Upper lobe of left lung (tissue), 6 donors: ENCODE measurements at regions not wholly inside any gene's neighbourhood (a gene's known extent, or its start where the extent isn't known, plus 50 kb on each side); places are given as distances from the start of the nearest gene placed in this dataset.

Experiments
- ATAC-seq, 2 donors: fragments of 200-7000 bp; cut with Tn5 transposase; one replicate each; pipeline ENCODE4 v1.9.1; 2022; ENCODE audit warnings: mild to moderate bottlenecking in 2 of 2, moderate library complexity in 2 of 2; ENCODE audit not compliant: low FRiP score in 2 of 2
- DNase-seq, 2 donors: peaks; one replicate each; pipeline ENCODE4 v3.0.0-alpha.2; 2019 to 2020
- H3K27ac ChIP-seq, 4 donors: fragments of 200-600 bp; sonication (generic); one replicate each; pipeline ENCODE4 v1.5.1; 2016 to 2019
- H3K27me3 ChIP-seq, 4 donors: fragments of 200-600 bp; sonication (generic); one replicate each; pipeline ENCODE4 v1.5.1; 2017 to 2019
- H3K36me3 ChIP-seq, 4 donors: fragments of 200-600 bp; sonication (generic); one replicate each; pipeline ENCODE4 v1.5.1; 2016 to 2019
- H3K4me1 ChIP-seq, 4 donors: fragments of 200-600 bp; sonication (generic); one replicate each; pipeline ENCODE4 v1.5.1; 2018 to 2019
- H3K4me3 ChIP-seq, 4 donors: fragments of 200-600 bp; sonication (generic); one replicate each; pipeline ENCODE4 v1.5.1; 2017 to 2019; ENCODE audit warnings: mild to moderate bottlenecking in 2 of 4, moderate library complexity in 1 of 4
- H3K9me3 ChIP-seq, 4 donors: fragments of 200-600 bp; sonication (generic); one replicate each; pipeline ENCODE4 v1.5.1; 2018 to 2019
- CTCF ChIP-seq, 6 experiments: fragments of 450-650 bp in 4 of 6; fragments of 200-600 bp in 2 of 6; sonication (generic) in 2 of 6; IDR thresholded peaks; one replicate each; pipeline ENCODE4 v1.5.1; 2016 to 2019; ENCODE audit warnings: antibody characterized with exemption in 6 of 6
- EP300 ChIP-seq, 4 donors: sonication (generic); formaldehyde crosslinking; IDR thresholded peaks; one replicate each; pipeline ENCODE4 v1.5.1; 2017; ENCODE audit warnings: antibody characterized with exemption in 4 of 4, control low read depth in 2 of 4
- POLR2A ChIP-seq, 4 donors: fragments of 450-650 bp; IDR thresholded peaks; one replicate each; pipeline ENCODE4 v1.5.1; 2016 to 2017; ENCODE audit warnings: antibody characterized with exemption in 4 of 4, mild to moderate bottlenecking in 2 of 4
- POLR2AphosphoS5 ChIP-seq, 2 donors: sonication (generic); formaldehyde crosslinking; IDR thresholded peaks; one replicate each; pipeline ENCODE4 v1.5.1; 2017; ENCODE audit warnings: antibody characterized with exemption in 2 of 2
- whole genome bisulfite sequencing, 2 donors: methylation state at CpG; one replicate each; pipeline ENCODE4 v1.1.5; 2017 to 2018; 5-methylcytosine and 5-hydroxymethylcytosine counted together
- donor health status: DM: no; HTN: no; CAD: no; lungs with moderate emphysema.
- donor health status: DM: no; HTN: yes; CAD: no; lungs with severe emphysema.

GRCh38 chr10:11397077-11397965 lies 214.1 kb downstream of the USP6NL start:
- Histone ChIP-seq H3K27ac (no peak overlapping the region), H3K36me3 (no peaks in the 10 kb centered on the region), H3K4me1 (no peaks in the 10 kb centered on the region), H3K9me3 (no peaks in the 10 kb centered on the region), H3K27me3 (no peaks in the 10 kb centered on the region), H3K4me3 (no peak overlapping the region)
- DNase-seq: no peak
- WGBS, 2 donors: 87 to 90% methylated on average over 14 to 21 of the region's 21 CpGs
- TF ChIP-seq POLR2AphosphoS5 (IDR thresholded peaks at IDR 0.05): no peak
- TF ChIP-seq POLR2A (IDR thresholded peaks at IDR 0.05): no peak
- no peak for TF ChIP-seq EP300 (IDR thresholded peaks at IDR 0.05)
- no peak for TF ChIP-seq CTCF (IDR thresholded peaks at IDR 0.05)
- ATAC-seq: peak in 1 of 2 donors; percentile 25

- H3K4me1 ChIP-seq: no peaks in the 10 kb centered on the region
- no peak for DNase-seq
- 78 to 86% methylated on average over 11 to 17 of the region's 17 CpGs for WGBS, 2 donors
- H3K27ac ChIP-seq: no peak overlapping the region
- H3K9me3 ChIP-seq: no peaks in the 10 kb centered on the region
- ATAC-seq: no peak
- H3K36me3 ChIP-seq: no peaks in the 10 kb centered on the region
- no peak overlapping the region for H3K4me3 ChIP-seq
- TF ChIP-seq CTCF (IDR thresholded peaks at IDR 0.05): no peak
- no peak for TF ChIP-seq EP300 (IDR thresholded peaks at IDR 0.05)
- TF ChIP-seq POLR2A (IDR thresholded peaks at IDR 0.05): no peak
- TF ChIP-seq POLR2AphosphoS5 (IDR thresholded peaks at IDR 0.05): no peak
- no peaks in the 10 kb centered on the region for H3K27me3 ChIP-seq
Observed at GRCh38 chr10:11396311-11396955, 215.0 kb downstream of the USP6NL start.

- 84 to 86% methylated on average over 9 to 15 of the region's 15 CpGs for WGBS, 2 donors
- DNase-seq: no peak
Observed at GRCh38 chr10:11395581-11396310, 215.7 kb downstream of the USP6NL start.

GRCh38 chr10:11395161-11395560 lies 216.3 kb downstream of the USP6NL start:
- H3K27ac ChIP-seq: no peak overlapping the region
- H3K27me3 ChIP-seq: no peaks in the 10 kb centered on the region
- no peak for ATAC-seq
- WGBS, 2 donors: 73 to 81% methylated on average over 2 of the region's 2 CpGs
- no peaks in the 10 kb centered on the region for H3K9me3 ChIP-seq
- no peaks in the 10 kb centered on the region for H3K36me3 ChIP-seq
- no peaks in the 10 kb centered on the region for H3K4me1 ChIP-seq
- H3K4me3 ChIP-seq: no peak overlapping the region
- no peak for DNase-seq
- TF ChIP-seq EP300 (IDR thresholded peaks at IDR 0.05) (no peak), CTCF (IDR thresholded peaks at IDR 0.05) (no peak), POLR2AphosphoS5 (IDR thresholded peaks at IDR 0.05) (no peak), POLR2A (IDR thresholded peaks at IDR 0.05) (no peak)

More at GRCh38 chr10:11395581-11396310, 215.7 kb downstream of the USP6NL start:
- Histone ChIP-seq H3K4me1 (no peaks in the 10 kb centered on the region), H3K27me3 (no peaks in the 10 kb centered on the region), H3K9me3 (no peaks in the 10 kb centered on the region), H3K4me3 (no peak overlapping the region), H3K27ac (no peak overlapping the region), H3K36me3 (no peaks in the 10 kb centered on the region)
- ATAC-seq: no peak
- TF ChIP-seq EP300 (IDR thresholded peaks at IDR 0.05) (no peak), CTCF (IDR thresholded peaks at IDR 0.05) (no peak), POLR2AphosphoS5 (IDR thresholded peaks at IDR 0.05) (no peak), POLR2A (IDR thresholded peaks at IDR 0.05) (no peak)
